OCI-LY1 (cell line): ENCODE measurements at regions not wholly inside any gene's neighbourhood (a gene's known extent, or its start where the extent isn't known, plus 50 kb on each side); places are given as distances from the start of the nearest gene placed in this dataset.
"Not testable (repeated sequence)": the region's sequence is repeated elsewhere in the genome, so short reads cannot be mapped to it uniquely, and the experiment has no call there.

Experiments used
- H2AFZ ChIP-seq: fragments of 200-600 bp; sonication (generic), shearing (Covaris generic); 2 replicates; pipeline ENCODE4 v1.6.0; 2014; ENCODE audit warnings: antibody characterized with exemption, mild to moderate bottlenecking, low read length
- H3F3A ChIP-seq: fragments of 200-600 bp; sonication (generic), shearing (Covaris generic); 2 replicates; pipeline ENCODE4 v1.6.0; 2014; ENCODE audit warnings: mild to moderate bottlenecking, antibody characterized with exemption, low read length, moderate library complexity; ENCODE audit not compliant: insufficient read depth
- H3K27ac ChIP-seq: fragments of 200-600 bp; sonication (generic); 2 replicates; pipeline ENCODE4 v1.5.1; 2014; ENCODE audit warnings: low read length, mixed run types, mild to moderate bottlenecking, low read depth; ENCODE audit not compliant: poor library complexity, severe bottlenecking
- H3K27me3 ChIP-seq: fragments of 200-600 bp; sonication (generic); 2 replicates; pipeline ENCODE4 v1.6.0; 2014; ENCODE audit warnings: antibody characterized with exemption, mild to moderate bottlenecking, low read length, moderate library complexity; ENCODE audit not compliant: insufficient read depth
- H3K36me3 ChIP-seq: fragments of 200-600 bp; sonication (generic); 2 replicates; pipeline ENCODE4 v1.6.1; 2014; ENCODE audit warnings: mild to moderate bottlenecking, antibody characterized with exemption, low read length, moderate library complexity, mixed read lengths; ENCODE audit not compliant: insufficient read depth
- H3K4me1 ChIP-seq: fragments of 200-600 bp; sonication (generic); 2 replicates; pipeline ENCODE4 v1.5.1; 2014; ENCODE audit warnings: mild to moderate bottlenecking, low read length, moderate library complexity; ENCODE audit not compliant: insufficient read depth, severe bottlenecking
- H3K4me2 ChIP-seq: fragments of 200-600 bp; sonication (generic), shearing (Covaris generic); 2 replicates; pipeline ENCODE4 v1.6.1; 2014; ENCODE audit warnings: low read length
- H3K4me3 ChIP-seq: fragments of 200-600 bp; sonication (generic); 2 replicates; pipeline ENCODE4 v1.5.1; 2014; ENCODE audit warnings: low read length, low read depth, mild to moderate bottlenecking, mixed read lengths; ENCODE audit not compliant: poor library complexity, severe bottlenecking
- H3K79me2 ChIP-seq: fragments of 200-600 bp; shearing (Covaris generic); 2 replicates; pipeline ENCODE4 v1.6.1; 2016; ENCODE audit warnings: mixed run types, low read length, mixed read lengths; ENCODE audit not compliant: insufficient read depth
- H3K9ac ChIP-seq: fragments of 200-600 bp; sonication (generic), shearing (Covaris generic); 2 replicates; pipeline ENCODE4 v1.6.1; 2014; ENCODE audit warnings: mild to moderate bottlenecking, low read length, mixed read lengths
- H3K9me2 ChIP-seq: fragments of 200-600 bp; sonication (generic), shearing (Covaris generic); 2 replicates; pipeline ENCODE4 v1.6.1; 2014; ENCODE audit warnings: low read depth, mild to moderate bottlenecking, low read length, mixed read lengths
- H3K9me3 ChIP-seq: fragments of 200-600 bp; shearing (Covaris generic); 2 replicates; pipeline ENCODE4 v1.6.1; 2014; ENCODE audit warnings: low read length, mixed read lengths
- H4K20me1 ChIP-seq: fragments of 200-600 bp; sonication (generic), shearing (Covaris generic); 2 replicates; pipeline ENCODE4 v1.6.0; 2016; ENCODE audit warnings: mild to moderate bottlenecking, low read length; ENCODE audit not compliant: insufficient read depth
- CTCF ChIP-seq: fragments of 200-600 bp; sonication (generic), shearing (Covaris generic); IDR thresholded peaks from 2 replicates; pipeline ENCODE4 v1.5.1; 2017; ENCODE audit warnings: mild to moderate bottlenecking, antibody characterized with exemption, low read length, moderate library complexity, mixed read lengths
- EZH2 ChIP-seq: fragments of 200-600 bp; sonication (generic), shearing (Covaris generic); IDR thresholded peaks from 2 replicates; pipeline ENCODE4 v1.8.0; 2017; ENCODE audit warnings: borderline replicate concordance, mixed run types, mild to moderate bottlenecking, antibody characterized with exemption, low read length, moderate library complexity, mixed read lengths

GRCh38 chr20:60789399-60789798 lies 462.7 kb upstream of the CDH4 start:
- H3K79me2 ChIP-seq: no peaks in the 10 kb centered on the region
- H3K9ac ChIP-seq: no peak overlapping the region
- H4K20me1 ChIP-seq: no peaks in the 10 kb centered on the region
- no peak overlapping the region for H2AFZ ChIP-seq
- H3K27me3 ChIP-seq: no peaks in the 10 kb centered on the region
- H3K4me2 ChIP-seq: no peak overlapping the region
- no peaks in the 10 kb centered on the region for H3F3A ChIP-seq
- H3K4me3 ChIP-seq: no peak overlapping the region
- H3K9me2 ChIP-seq: no peaks in the 10 kb centered on the region
- H3K4me1 ChIP-seq: no peaks in the 10 kb centered on the region
- H3K9me3 ChIP-seq: no peaks in the 10 kb centered on the region
- TF ChIP-seq EZH2 (no peak), CTCF (no peak)
- H3K36me3 ChIP-seq: no peaks in the 10 kb centered on the region
- no peak overlapping the region for H3K27ac ChIP-seq

- not testable (repeated sequence) for H3K4me1 ChIP-seq, H3K27me3 ChIP-seq, H3K9me2 ChIP-seq, H3K9ac ChIP-seq, H3K4me3 ChIP-seq, H4K20me1 ChIP-seq, H3K79me2 ChIP-seq, H3K36me3 ChIP-seq, H2AFZ ChIP-seq, H3K9me3 ChIP-seq, H3K4me2 ChIP-seq, H3F3A ChIP-seq, H3K27ac ChIP-seq
These were observed 461.7 kb upstream of the CDH4 start for GRCh38 chr20:60790339-60790738.

GRCh38 chr20:60791823-60792222 lies 460.2 kb upstream of the CDH4 start:
- Histone ChIP-seq H3K4me3 (no peak overlapping the region), H3K9me3 (no peaks in the 10 kb centered on the region), H3K36me3 (no peaks in the 10 kb centered on the region), H2AFZ (no peak overlapping the region), H3K27me3 (no peaks in the 10 kb centered on the region), H3K4me2 (no peak overlapping the region), H3K27ac (no peak overlapping the region), H3K9me2 (no peaks in the 10 kb centered on the region), H4K20me1 (no peaks in the 10 kb centered on the region), H3K79me2 (no peaks in the 10 kb centered on the region), H3F3A (no peaks in the 10 kb centered on the region), H3K9ac (no peak overlapping the region), H3K4me1 (no peaks in the 10 kb centered on the region)
- TF ChIP-seq EZH2: no peak
- no peak for TF ChIP-seq CTCF

- no peaks in the 10 kb centered on the region for H4K20me1 ChIP-seq
- no peaks in the 10 kb centered on the region for H3K27me3 ChIP-seq
- H2AFZ ChIP-seq: no peak overlapping the region
- H3K4me2 ChIP-seq: no peak overlapping the region
- TF ChIP-seq EZH2 (no peak), CTCF (no peak)
- H3K4me1 ChIP-seq: no peaks in the 10 kb centered on the region
- no peaks in the 10 kb centered on the region for H3K79me2 ChIP-seq
- H3K9ac ChIP-seq: no peak overlapping the region
- H3K9me2 ChIP-seq: no peaks in the 10 kb centered on the region
- no peak overlapping the region for H3K27ac ChIP-seq
- H3K4me3 ChIP-seq: no peak overlapping the region
- H3K9me3 ChIP-seq: no peaks in the 10 kb centered on the region
- no peaks in the 10 kb centered on the region for H3F3A ChIP-seq
- H3K36me3 ChIP-seq: no peaks in the 10 kb centered on the region
These were observed 459.1 kb upstream of the CDH4 start for GRCh38 chr20:60792941-60793340.
